ENCODE measurements at regions not wholly inside any gene's neighbourhood (a gene's known extent, or its start where the extent isn't known, plus 50 kb on each side); places are given as distances from the start of the nearest gene placed in this dataset.

DNA sequence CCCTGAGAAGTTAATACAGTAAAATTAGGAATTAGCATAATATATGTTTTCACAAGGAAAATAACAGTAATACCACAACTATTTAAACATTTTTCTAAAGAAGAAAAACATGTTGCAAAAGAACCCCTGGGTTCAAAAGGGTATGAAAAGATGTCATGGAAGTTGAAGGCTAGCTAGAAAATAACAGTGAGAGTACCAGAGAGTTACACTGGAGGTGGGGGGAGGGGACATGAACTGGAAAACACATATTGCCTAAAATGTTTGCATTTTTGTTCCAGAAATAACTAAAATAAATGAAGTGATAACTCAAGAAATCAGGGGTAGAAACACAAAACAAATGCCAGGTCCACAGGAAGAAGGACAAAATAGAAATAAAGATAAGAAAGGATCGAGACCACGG lies 336.6 kb upstream of the MAD2L1 start:
- no peak for TF ChIP-seq CTCF (IDR thresholded peaks at IDR 0.05)
- Histone ChIP-seq H3K4me3 (ENCODE audit: low read length) (no peak overlapping the region), H3K36me3 (ENCODE audit: insufficient read depth, low read length) (no peaks in the 10 kb centered on the region), H3K4me1 (ENCODE audit: insufficient read depth, low read length) (no peaks in the 10 kb centered on the region), H3K27ac (ENCODE audit: low read depth in 1 of 2, low read length in 2 of 2) (no peak overlapping the region), H3K27me3 (ENCODE audit: control insufficient read depth in 1 of 2, insufficient read depth in 2 of 2, low read length in 2 of 2) (no peaks in the 10 kb centered on the region), H3K9me3 (ENCODE audit: control insufficient read depth in 1 of 2, insufficient read depth in 1 of 2, low read length in 2 of 2) (peaks cover 5 to 7% of the 10 kb centered on the region in 2 experiments)
- Mint-ChIP-seq H3K9me3 (peaks cover 2% of the 10 kb centered on the region), H3K4me1 (ENCODE audit: low read depth) (no peaks in the 10 kb centered on the region), H3K4me3 (no peak overlapping the region), H3K27ac (no peak overlapping the region), H3K27me3 (peaks cover 5% of the 10 kb centered on the region), H3K36me3 (ENCODE audit: low read depth) (no peaks in the 10 kb centered on the region)
- ChIA-PET CTCF (no interaction called here), POLR2A (no interaction called here)
- intact Hi-C loops (cut with DNase I, micrococcal nuclease): no loop called here
- DNase-seq: no peak
- no peak for ATAC-seq (ENCODE audit: poor library complexity)

DNA sequence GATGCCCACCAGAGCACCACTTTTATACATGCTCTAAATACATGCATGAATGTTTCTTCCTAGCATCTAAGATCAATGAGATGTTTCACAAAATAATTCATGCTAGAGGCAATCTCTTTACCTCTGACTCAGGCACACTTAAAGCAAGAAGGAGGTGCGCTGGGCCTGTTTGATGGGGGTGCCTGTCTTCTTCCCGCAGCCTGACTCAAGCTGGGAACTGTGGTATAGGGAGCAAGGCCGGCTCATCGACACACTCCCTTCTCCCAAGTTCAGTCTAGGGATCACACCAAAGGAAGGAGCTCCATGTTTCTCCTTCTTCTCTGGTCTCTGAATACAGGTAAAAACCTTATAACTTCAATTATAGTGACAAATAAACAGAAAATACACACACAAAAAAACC lies 333.8 kb upstream of the MAD2L1 start:
- ATAC-seq (ENCODE audit: poor library complexity): no peak
- Mint-ChIP-seq H3K36me3 (ENCODE audit: low read depth) (no peaks in the 10 kb centered on the region), H3K4me3 (no peak overlapping the region), H3K9me3 (no peaks in the 10 kb centered on the region), H3K4me1 (ENCODE audit: low read depth) (no peaks in the 10 kb centered on the region), H3K27ac (no peak overlapping the region), H3K27me3 (peaks cover 5% of the 10 kb centered on the region)
- Histone ChIP-seq H3K4me1 (ENCODE audit: insufficient read depth, low read length) (no peaks in the 10 kb centered on the region), H3K36me3 (ENCODE audit: insufficient read depth, low read length) (no peaks in the 10 kb centered on the region), H3K27me3 (ENCODE audit: control insufficient read depth in 1 of 2, insufficient read depth in 2 of 2, low read length in 2 of 2) (no peaks in the 10 kb centered on the region), H3K27ac (ENCODE audit: low read depth in 1 of 2, low read length in 2 of 2) (no peak overlapping the region), H3K9me3 (ENCODE audit: control insufficient read depth in 1 of 2, insufficient read depth in 1 of 2, low read length in 2 of 2) (no peaks in the 10 kb centered on the region), H3K4me3 (ENCODE audit: low read length) (no peak overlapping the region)
- no peak for TF ChIP-seq CTCF (IDR thresholded peaks at IDR 0.05)
- CTCF ChIA-PET: no interaction called here
- no peak for DNase-seq
- intact Hi-C loops (cut with DNase I, micrococcal nuclease): no loop called here
- POLR2A ChIA-PET: no interaction called here

- Mint-ChIP-seq H3K4me1 (ENCODE audit: low read depth) (no peaks in the 10 kb centered on the region), H3K36me3 (ENCODE audit: low read depth) (no peaks in the 10 kb centered on the region), H3K27ac (no peak overlapping the region), H3K27me3 (peaks cover 3% of the 10 kb centered on the region), H3K9me3 (no peaks in the 10 kb centered on the region), H3K4me3 (no peak overlapping the region)
- Histone ChIP-seq H3K4me1 (ENCODE audit: insufficient read depth, low read length) (no peaks in the 10 kb centered on the region), H3K36me3 (ENCODE audit: insufficient read depth, low read length) (no peaks in the 10 kb centered on the region), H3K9me3 (ENCODE audit: control insufficient read depth in 1 of 2, insufficient read depth in 1 of 2, low read length in 2 of 2) (no peaks in the 10 kb centered on the region), H3K27me3 (ENCODE audit: control insufficient read depth in 1 of 2, insufficient read depth in 2 of 2, low read length in 2 of 2) (no peaks in the 10 kb centered on the region), H3K4me3 (ENCODE audit: low read length) (no peak overlapping the region), H3K27ac (ENCODE audit: low read depth in 1 of 2, low read length in 2 of 2) (no peak overlapping the region)
- ATAC-seq (ENCODE audit: poor library complexity): no peak
- TF ChIP-seq CTCF (IDR thresholded peaks at IDR 0.05): no peak
- no peak for DNase-seq
- ChIA-PET POLR2A (no interaction called here), CTCF (no interaction called here)
- intact Hi-C loops (cut with DNase I, micrococcal nuclease): no loop called here
Observed at GRCh38 chr4:120399826-120400225, 333.2 kb upstream of the MAD2L1 start.
